ENCODE measurements at regions not wholly inside any gene's neighbourhood (a gene's known extent, or its start where the extent isn't known, plus 50 kb on each side); places are given as distances from the start of the nearest gene placed in this dataset.

- no peak for TF ChIP-seq CTCF (IDR thresholded peaks at IDR 0.05)
- H3K36me3 ChIP-seq, result no peaks in the 10 kb centered on the region
Observed at GRCh38 chr2:51105811-51106210, 73.9 kb upstream of the NRXN1 start.

GRCh38 chr2:51103205-51103604 is 71.3 kb upstream of the NRXN1 start:
- Histone ChIP-seq H3K27me3 (no peaks in the 10 kb centered on the region), H3K36me3 (no peaks in the 10 kb centered on the region), H3K4me1 (ENCODE audit: control insufficient read depth in 1 of 2, insufficient read depth in 1 of 2, low read depth in 1 of 2, low read length in 1 of 2) (peaks cover 10 to 11% of the 10 kb centered on the region in 2 experiments), H3K9me3 (no peaks in the 10 kb centered on the region), H3K4me3 (ENCODE audit: low read depth in 1 of 2, low read length in 1 of 2) (no peak overlapping the region), H3K27ac (peak overlapping the region; percentile 15)
- TF ChIP-seq CTCF (IDR thresholded peaks at IDR 0.05), result no peak

More at GRCh38 chr2:51105811-51106210, 73.9 kb upstream of the NRXN1 start:
- Histone ChIP-seq H3K4me3 (ENCODE audit: low read depth in 1 of 2, low read length in 1 of 2) (no peak overlapping the region), H3K4me1 (ENCODE audit: control insufficient read depth in 1 of 2, insufficient read depth in 1 of 2, low read depth in 1 of 2, low read length in 1 of 2) (peaks cover 10 to 11% of the 10 kb centered on the region in 2 experiments), H3K27ac (no peak overlapping the region), H3K27me3 (no peaks in the 10 kb centered on the region), H3K9me3 (no peaks in the 10 kb centered on the region)

DNA sequence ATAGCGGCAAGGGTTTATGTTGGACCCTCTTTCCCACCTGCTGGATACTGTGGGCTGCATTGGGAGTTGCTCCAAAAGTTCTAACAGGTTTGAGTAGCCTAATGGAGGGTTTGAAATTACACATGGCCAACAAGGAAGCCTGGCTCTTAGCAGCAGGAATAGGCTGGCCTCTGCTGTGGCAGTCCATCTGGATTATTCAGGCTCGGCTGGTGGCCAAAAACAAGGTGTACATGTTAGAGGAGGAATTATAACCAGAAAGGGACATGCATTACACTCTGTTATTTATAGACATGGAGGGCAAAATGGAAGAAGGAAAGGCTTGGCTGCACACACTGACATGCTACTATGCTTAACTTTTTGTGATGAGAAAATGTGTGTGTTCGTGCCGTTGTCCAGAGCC is 61.1 kb upstream of the NRXN1 start:
- no peak overlapping the region for H3K4me3 ChIP-seq (ENCODE audit: low read depth in 1 of 2, low read length in 1 of 2)
- no peaks in the 10 kb centered on the region for H3K27me3 ChIP-seq
- H3K27ac ChIP-seq, result no peak overlapping the region
- no peak for TF ChIP-seq CTCF (IDR thresholded peaks at IDR 0.05)
- no peaks in the 10 kb centered on the region for H3K9me3 ChIP-seq
- no peaks in the 10 kb centered on the region for H3K4me1 ChIP-seq (ENCODE audit: control insufficient read depth in 1 of 2, insufficient read depth in 1 of 2, low read depth in 1 of 2, low read length in 1 of 2)
- no peaks in the 10 kb centered on the region for H3K36me3 ChIP-seq

DNA sequence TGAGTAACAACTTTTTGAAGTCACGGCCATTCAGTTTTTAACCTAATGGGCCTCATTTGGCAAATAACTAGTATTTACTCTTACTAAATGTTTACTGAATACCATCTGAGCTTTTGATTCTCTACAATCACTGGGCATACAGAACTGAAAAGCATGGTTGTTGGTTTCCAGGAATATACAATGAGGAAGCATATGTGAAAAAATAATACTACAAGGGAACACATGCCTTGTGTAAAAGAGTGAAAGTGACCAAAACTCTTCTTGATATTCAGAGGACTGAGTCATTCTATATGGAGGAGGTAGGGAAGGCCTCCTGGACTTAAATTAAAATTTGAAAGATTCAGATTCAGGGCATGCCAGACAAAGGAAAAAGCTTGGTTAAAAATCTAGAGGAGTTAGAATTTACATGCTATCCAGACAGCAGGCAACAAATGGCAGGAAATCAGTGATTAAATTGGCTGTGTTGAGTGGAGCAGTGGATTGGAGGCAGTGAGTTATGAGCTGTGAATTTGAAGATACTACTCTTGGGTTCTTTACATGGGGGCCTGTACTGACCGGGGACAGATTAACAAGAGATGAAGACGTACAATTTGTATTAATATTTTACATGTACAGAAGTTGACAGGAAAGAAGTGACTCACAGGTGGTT is 53.6 kb upstream of the NRXN1 start:
- no peak overlapping the region for H3K27ac ChIP-seq
- no peak for TF ChIP-seq CTCF (IDR thresholded peaks at IDR 0.05)

GRCh38 chr2:51084750-51085149 is 52.8 kb upstream of the NRXN1 start:
- no peaks in the 10 kb centered on the region for H3K4me1 ChIP-seq (ENCODE audit: control insufficient read depth in 1 of 2, insufficient read depth in 1 of 2, low read depth in 1 of 2, low read length in 1 of 2)
- H3K4me3 ChIP-seq (ENCODE audit: low read depth in 1 of 2, low read length in 1 of 2), result no peak overlapping the region
- no peak overlapping the region for H3K27ac ChIP-seq
- H3K27me3 ChIP-seq, result no peaks in the 10 kb centered on the region
- no peaks in the 10 kb centered on the region for H3K36me3 ChIP-seq
- TF ChIP-seq CTCF (IDR thresholded peaks at IDR 0.05), result no peak
- H3K9me3 ChIP-seq, result no peaks in the 10 kb centered on the region

More for the DNA sequence above, 53.6 kb upstream of the NRXN1 start:
- no peaks in the 10 kb centered on the region for H3K4me1 ChIP-seq (ENCODE audit: control insufficient read depth in 1 of 2, insufficient read depth in 1 of 2, low read depth in 1 of 2, low read length in 1 of 2)
- no peaks in the 10 kb centered on the region for H3K27me3 ChIP-seq
- H3K36me3 ChIP-seq, result no peaks in the 10 kb centered on the region
- no peaks in the 10 kb centered on the region for H3K9me3 ChIP-seq
- H3K4me3 ChIP-seq (ENCODE audit: low read depth in 1 of 2, low read length in 1 of 2), result no peak overlapping the region
